Panc1 (cell line): ENCODE measurements at regions not wholly inside any gene's neighbourhood (a gene's known extent, or its start where the extent isn't known, plus 50 kb on each side); places are given as distances from the start of the nearest gene placed in this dataset.

Source experiments
- CTCF ChIP-seq: fragments of 450-650 bp; IDR thresholded peaks from 2 replicates; pipeline ENCODE4 v1.5.1; 2017; ENCODE audit warnings: mild to moderate bottlenecking
- POLR2AphosphoS5 ChIP-seq: IDR thresholded peaks from 2 replicates; pipeline ENCODE4 v1.6.1; 2012; ENCODE audit warnings: mild to moderate bottlenecking, low read depth, low read length, moderate library complexity
- REST ChIP-seq, 2 experiments: IDR thresholded peaks; 2 replicates each; pipeline ENCODE4 v1.6.1; 2011 to 2012; ENCODE audit warnings: low read depth in 2 of 2, control low read depth in 1 of 2, low read length in 1 of 2, mild to moderate bottlenecking in 1 of 2, moderate library complexity in 1 of 2; ENCODE audit not compliant: insufficient read depth in 1 of 2

- no peak for TF ChIP-seq CTCF
- no peak for TF ChIP-seq REST (IDR thresholded peaks at IDR 0.05; ENCODE audit: insufficient read depth in 1 of 2, low read depth in 2 of 2, low read length in 1 of 2)
- TF ChIP-seq POLR2AphosphoS5: no peak
Measured at GRCh38 chr6:158920311-158920905, 79.6 kb downstream of the RSPH3 start.
